HG02970 (cell line): ENCODE measurements at regions not wholly inside any gene's neighbourhood (a gene's known extent, or its start where the extent isn't known, plus 50 kb on each side); places are given as distances from the start of the nearest gene placed in this dataset.

Source experiments
- ATAC-seq: cut with Tn5 transposase; IDR thresholded peaks from one replicate; pipeline ENCODE4 v1.9.1; 2021; ENCODE audit warnings: mild to moderate bottlenecking, moderate library complexity, moderate number of reproducible peaks; ENCODE audit not compliant: unreplicated experiment, low FRiP score

DNA sequence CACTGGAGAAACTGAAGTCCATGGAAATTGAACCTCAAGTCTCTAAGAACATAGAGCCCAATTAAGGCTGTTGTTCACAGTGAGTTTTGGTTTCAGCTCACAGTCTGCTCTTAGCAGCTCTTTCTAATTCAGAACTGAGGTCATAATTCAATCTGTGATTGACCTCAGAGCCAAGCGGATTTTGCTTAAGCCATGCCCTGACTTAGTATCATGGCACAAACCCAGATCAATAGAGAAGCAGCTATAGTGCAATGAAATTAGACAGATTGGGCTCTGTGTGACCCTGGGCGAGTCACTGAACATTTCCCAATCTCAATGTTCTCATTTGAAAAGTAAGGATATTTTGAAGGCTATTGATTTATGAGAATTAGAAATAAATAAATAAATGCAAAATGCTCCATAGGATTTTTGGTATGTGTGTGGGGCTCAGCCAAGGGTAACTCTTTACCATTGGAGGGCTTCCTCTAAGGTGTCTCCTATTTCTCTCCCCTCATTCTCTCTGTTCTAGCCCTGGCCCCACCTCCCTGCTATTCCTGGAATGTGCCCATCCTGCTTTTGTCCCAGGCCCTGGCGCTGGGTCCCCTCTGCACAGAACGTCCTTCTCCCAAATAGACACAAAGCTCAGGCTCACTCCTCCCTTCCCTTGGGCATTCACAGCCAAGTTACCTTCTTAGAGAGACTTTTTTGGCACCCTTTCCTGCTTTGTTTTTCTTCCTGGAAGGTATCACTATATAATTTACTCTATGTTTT lies 239.6 kb downstream of the LPIN1 start:
- no peak for ATAC-seq

DNA sequence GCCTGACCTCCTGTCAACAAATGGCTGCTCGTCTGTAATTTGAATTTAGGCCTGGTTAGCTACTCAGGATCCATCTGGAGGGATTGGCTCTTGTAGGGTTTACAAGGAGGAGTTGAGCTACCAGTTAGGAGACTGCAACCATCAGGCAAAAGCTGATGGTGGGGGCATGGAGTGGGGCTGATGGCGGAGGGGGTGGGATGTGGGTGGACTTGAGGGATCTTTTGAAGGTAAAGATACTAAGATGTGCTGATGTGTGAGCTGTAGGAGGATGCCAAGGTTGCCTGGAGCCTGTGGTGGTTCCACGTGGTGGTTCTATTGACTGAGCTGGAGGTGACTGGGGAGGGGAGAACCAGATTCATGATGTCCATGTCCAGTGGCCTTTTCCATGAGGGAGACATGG lies 240.7 kb downstream of the LPIN1 start:
- ATAC-seq, result no peak

DNA sequence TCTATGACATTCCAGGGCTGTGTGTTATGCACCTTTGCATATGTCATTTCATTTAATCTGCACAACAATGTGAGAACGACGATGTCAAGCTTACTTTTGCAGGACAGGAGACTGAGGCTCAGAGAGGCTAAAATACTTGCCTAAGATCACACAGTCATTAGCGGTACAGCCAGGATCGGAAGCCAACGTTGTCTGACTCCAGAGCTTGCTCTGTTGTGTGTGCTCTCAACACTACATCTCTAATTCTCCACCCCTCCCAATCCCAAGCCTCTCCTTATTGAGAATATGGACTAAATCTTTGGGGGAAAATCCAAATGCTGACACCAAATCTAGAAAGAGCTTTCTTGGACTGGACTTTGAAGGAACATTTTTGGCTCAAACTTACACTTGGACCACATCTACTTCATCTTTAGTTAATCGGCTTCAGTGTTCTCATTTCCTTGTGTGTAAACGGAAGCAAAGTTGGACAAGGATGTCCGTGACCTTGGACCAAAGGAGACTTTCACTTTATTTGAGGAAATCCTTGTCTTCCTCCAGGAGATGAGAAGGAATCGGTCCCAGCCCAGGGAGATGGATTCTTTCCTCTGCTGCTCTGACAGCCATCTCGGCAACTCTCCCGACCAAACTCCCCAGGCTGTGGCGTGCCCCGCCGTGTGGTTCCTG lies 242.4 kb downstream of the LPIN1 start:
- no peak for ATAC-seq

DNA sequence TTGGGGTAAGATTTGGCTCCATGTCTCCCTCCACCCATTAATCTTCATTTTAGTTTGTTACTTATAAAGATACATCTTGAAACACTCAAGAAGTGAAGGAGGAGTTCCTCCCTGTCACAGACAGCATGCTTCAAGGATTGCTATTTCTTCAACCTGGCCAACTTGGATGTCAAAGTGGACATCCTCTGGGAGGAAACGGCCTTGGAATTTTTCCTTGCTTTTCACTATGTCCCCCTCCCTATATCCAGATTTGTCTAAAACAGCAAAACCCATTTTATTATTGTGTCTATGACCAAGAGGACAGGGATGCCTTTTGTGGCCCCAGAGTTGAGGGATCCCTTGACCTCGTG lies 242.9 kb downstream of the LPIN1 start:
- no peak for ATAC-seq

DNA sequence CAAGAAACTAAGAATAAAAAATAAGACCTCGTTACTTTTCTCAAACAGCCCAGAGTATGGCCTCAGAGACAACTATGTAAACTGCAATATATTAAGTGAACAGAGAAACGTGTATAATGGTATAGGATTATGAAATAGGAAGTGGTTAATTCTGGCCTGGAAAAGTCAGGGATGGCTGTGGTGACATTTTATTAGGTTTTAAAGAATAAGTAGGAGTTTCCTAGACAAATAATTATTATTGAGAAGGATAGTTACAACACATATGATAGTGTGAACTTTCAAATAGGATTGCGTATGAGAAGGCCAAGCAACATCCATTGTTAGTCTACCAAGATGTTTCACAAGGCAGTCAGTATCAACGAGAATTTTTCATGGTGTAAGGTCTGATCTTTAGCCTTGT lies 244.1 kb downstream of the LPIN1 start:
- ATAC-seq, result no peak

DNA sequence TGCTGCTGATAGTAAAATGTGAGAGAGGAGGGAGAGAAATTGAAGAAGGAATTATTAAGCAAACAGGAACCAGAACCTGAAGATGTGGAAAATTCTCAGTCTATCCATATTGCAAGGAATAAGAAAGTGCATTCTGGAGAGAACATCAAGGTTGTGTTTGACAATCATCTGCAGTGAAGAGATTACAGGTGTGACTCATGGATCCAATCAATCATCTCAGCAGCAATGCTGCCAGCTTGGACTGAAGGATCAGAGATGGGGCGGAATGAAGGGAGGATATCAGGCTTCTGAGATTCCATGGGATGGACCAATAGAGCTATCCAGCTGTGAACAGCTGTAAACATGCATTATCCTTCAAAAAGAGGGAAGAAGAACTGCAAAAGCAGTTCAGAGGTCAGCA lies 247.3 kb downstream of the LPIN1 start:
- ATAC-seq, result no peak

DNA sequence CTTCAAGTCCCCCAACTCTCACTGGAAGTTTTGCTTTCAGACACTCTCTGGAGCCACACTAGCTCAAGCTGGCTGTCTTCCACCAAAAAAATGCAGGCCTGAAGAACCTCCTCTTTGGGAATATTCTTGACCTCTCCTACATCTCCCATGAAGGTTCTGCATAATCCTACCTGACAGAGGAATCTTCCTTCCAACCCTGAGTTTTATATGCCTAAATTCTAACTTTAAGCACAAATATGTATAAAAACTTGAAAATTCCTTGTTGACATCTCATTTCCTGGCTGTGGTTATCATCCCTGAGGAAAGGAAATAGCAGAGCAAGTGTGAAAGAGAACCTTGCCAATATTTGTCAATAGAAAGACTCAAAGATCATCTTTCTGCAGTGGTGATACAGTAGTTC lies 249.0 kb downstream of the LPIN1 start:
- no peak for ATAC-seq

DNA sequence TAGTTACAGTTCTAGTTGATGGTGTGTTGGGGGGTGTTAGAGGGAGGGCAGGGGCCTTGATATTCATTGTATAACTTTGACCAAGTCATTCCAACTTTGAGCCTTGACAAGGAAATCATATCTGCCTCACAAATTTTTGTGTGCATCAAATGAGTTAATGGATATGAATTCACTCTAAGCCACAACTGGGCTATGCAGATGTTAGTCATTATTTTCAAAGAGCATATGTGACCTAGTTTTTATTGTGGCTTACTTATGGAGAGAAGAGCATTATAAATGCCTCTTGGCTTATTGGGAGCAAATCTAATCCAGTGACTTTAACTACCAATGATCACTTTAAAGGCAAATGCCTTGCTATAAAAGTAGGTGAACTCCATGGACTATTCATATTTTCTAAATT lies 250.2 kb downstream of the LPIN1 start:
- no peak for ATAC-seq

DNA sequence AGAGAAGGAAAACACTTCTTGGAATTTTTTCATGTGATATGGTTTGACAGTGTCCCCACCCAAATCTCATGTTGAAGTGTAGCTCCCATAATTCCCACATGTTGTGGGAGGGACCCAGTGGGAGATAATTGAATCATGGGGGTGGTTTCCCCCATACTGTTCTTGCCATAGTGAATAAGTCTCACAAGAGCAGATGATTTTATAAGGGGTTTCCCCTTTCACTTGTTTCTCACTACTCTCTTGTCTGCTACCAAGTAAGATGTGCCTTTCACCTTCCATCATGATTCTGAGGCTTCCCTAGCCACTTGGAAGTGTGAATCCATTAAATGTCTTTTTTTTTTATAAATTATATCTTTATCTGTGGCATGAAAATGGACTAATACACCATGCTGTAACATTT lies 250.7 kb downstream of the LPIN1 start:
- no peak for ATAC-seq

DNA sequence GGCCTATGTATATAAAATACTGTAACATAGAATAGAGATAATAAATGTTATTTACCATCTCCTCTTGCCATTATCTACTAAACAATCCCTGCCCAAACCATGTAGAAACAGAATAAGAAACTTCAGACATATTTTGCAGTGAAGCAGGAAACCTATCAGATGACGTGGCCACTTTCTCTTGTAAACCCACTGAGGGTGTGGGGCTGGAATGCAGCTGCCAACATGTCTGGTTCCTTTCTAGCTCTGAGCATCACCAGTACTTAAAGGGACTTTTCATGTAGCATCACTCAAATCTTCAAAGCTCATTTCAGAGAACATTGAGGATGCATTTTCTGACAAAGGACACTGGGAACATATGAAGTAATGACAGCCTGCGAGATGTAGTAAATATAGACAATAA lies 251.8 kb downstream of the LPIN1 start:
- no peak for ATAC-seq

DNA sequence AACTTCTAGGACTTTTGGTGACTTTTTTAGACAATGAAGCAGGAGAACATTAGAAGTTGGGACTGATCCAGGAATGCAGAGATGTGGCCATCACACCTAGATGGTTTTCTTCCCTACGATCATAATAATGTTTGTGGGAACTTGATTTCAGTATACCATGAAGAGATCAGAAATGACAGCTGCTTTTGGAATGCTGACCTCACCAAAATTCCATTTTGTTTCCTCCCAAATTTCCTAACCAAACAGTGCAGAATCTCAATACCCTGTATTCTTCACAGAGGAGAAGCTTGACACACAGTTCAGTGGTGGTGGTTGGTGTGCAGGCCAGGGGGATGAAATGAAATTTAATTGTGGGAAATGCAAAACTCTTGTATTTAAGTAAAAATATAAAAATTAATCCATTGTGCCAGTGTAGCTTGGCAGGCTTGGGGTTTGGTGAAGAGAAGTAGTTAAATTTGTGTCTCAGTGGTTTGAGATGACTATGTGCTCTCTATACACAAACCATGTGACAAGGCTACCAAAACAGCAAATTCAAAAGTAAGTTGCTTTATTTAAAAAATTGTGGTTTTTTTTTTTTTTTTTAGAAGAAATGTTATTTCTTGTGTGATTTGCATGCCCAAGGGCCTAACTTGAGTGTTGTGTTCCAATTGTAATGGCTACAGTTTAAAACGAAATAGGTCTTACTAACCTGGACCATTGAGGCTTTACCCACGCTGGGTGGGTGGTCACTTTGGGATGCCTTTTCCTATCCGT lies 252.4 kb downstream of the LPIN1 start:
- no peak for ATAC-seq

DNA sequence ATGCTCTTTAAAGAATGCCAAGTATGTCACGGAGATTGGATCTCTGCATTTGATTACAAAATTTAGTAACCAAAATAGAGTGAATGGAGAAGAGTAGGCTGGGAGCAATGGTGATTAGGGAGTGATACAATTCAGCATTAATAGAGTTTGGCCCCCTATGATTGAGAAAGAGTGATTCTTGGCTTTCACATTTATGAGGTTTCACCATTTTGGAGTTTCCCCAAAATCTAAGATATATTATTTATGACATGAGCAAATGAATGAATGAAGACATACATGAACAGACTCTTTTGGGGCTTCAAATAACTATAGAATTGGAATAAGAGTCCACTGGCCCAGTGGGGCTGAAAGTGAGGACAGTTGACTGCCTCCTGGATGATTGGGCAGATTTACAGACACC lies 255.2 kb downstream of the LPIN1 start:
- ATAC-seq, result no peak

DNA sequence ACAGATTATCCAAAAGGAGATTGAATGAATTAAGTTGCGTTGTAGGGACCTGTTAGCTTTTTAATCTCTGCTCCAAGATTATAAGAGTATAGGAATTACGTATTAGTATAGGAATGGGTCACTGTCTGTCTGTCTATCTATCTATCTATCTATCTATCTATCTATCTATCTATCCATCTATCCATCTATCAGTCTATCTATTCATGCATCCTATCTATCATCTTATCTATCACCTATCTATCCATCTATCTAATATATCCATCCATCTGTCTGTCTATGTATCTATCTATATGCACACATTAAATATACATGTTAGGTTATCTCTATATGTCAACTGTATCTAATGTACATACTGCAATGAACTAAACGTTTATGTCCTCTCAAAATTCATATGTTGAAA lies 255.8 kb downstream of the LPIN1 start:
- ATAC-seq, result no peak

DNA sequence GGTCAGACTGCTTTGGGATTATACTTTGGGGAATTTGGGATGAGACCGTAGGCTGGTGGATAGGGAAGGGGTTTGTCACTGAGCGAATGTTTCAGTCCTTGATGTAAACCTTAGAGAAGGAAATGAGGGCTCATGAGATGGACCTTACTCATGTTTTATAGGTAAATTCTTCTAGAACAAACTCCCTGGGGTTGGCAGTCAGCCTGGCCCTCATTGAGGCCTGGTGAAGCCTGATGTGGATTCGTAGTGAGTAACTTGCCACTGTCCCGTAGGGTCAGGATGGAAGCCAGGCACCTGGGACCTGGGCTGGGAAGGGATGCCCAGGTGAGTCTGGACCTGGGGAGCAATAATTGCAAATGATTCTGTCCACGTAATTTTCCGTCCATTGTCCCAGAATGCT lies 258.3 kb downstream of the LPIN1 start:
- no peak for ATAC-seq

DNA sequence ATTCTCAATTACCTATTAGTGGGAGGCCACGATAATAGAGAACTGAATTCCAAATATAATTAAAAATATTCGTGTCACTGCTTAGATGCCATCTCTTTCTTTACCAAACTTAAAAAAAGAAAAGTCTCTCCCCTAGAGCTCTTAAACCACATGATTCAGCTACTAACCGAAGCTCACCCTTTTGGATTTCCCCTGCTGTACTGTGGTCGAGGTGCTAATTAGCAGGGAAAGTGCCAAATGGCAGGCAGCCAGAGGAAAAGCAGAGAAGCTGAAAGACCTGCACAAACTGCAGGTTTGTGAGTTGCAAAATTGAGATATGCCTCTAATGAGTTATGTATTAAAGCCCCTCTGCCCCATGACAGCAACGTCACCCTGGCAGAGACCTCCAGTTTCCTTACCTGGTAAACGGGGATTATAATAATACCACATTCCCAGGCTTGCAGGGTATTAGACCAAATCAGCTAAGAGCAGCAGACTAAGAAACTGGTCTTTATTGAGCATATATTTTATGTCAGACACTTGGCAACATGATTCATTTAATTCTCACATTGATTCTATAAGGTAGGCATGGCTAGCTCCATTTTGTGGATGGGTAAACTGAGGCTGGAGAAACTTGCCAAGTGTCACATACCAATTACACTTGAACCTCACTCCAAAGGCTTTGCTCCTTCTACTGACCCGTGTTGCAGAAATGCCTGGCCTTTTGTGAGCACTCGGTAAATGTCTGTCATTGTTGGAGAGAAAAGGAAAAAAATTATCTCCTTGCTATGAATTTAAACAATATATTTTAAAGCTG lies 259.7 kb downstream of the LPIN1 start:
- ATAC-seq, result peak; percentile 63

DNA sequence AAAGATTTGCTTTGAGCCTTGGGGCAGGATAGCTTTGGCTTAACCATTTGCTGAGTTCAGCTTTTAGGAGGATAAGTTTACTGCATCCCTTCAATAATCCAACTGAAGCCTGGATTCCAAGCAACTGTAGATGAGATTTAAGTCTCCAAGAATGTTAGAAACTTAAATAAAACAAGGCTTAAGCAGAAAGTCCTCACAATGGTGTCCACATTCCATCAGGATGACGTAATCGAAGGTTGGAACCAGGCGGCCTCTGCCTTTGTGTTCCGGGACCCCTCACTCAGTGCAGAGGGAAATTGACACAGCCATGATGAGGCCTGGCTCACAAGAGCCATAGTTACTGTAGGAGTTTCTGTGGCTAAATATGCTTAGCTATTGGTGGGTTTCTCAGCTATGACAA lies 260.4 kb downstream of the LPIN1 start:
- ATAC-seq, result no peak

DNA sequence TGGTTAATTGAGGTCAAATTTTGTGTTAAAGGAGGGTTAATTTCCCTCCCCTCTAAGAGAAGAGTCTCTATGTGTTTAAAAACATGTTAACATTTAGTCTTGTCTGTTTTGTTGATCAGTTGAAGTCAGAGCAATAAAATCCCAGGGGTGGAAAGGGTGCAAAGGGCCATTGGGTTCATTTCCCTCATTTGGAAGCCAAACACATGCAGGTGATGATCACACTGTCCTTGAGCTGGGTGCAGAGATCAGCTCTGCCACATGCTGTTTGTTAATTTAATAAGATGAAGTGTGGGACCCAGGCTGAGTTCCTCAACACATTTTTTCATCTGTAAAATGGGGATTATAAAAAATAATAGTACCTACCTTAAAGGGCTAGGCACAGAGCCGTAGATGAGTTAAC lies 260.9 kb downstream of the LPIN1 start:
- ATAC-seq, result no peak

DNA sequence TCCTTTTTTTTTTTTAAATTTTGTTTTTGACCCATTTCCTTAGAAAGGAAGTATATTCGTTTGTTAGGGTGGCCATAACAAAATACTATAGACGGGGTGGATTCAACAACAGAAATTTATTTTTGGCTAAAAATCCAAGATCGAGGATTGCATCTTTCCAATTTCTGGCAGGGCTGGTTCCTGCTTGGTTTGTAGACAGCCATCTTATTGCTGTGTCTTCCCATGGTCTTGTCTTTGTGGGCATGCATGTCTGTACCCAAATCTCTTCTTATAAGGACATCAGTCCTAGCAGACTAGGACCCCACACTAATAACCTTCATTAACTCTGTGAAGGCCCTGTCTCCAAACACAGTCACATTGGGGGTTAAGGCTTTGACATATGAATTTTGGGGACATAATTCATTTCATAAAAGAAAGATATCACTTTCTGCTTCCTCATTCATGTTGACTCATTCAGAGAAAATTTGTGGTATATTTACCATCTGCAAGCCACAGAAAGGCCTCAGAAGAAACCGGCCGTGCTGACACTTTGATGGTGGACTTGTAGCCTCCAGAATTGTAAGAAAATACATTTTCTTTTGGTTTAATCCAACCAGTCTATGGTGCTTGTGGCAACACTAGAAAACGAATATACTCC lies 262.1 kb downstream of the LPIN1 start:
- ATAC-seq, result peak; percentile 55

DNA sequence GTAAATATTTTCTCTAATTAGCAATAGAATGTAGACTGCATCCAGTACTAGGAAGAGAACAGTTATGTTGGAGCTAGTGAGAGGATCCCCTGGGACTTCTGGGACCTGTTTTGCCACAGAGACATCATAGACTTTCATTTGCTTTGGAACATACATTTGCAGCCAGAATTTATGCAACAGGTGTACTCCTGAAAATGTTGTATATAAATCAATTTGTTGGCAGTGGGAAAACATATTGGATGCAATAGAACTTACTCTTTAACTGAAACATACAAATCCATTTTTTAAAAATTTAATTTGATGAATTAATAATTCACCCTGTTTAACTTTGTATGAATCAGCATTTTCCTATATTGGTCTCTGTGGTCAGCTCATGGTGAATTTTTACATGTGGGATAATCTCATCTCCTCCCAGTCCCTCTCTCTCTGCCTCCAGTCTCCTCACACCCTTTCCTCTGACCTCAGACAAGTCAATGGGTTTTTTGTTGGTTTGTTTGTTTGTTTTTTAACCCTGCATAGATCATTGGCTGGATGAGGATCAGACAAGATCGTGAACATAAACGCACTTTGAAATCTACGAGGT lies 263.0 kb downstream of the LPIN1 start:
- ATAC-seq, result no peak

DNA sequence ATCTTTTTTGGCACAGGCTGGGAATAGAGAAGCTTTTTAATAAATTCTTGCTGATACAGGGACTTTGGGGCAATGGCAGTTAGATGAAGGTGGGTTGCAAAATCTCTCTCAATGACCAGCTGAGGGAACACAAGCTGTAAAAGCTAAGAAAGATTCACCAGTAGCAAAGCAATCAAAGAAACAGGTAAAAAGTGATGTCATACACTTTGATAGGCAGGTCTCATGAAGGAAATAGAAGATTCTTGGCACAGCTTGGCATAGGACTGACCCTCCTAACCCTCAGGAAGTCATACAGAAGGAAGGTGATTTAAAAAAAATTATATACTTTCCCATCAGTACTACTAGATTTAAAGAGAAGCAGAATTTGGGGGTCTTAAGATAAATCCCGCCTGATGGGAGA lies 263.6 kb downstream of the LPIN1 start:
- no peak for ATAC-seq
